Caki2 (cell line): ENCODE measurements at regions not wholly inside any gene's neighbourhood (a gene's known extent, or its start where the extent isn't known, plus 50 kb on each side); places are given as distances from the start of the nearest gene placed in this dataset.
A peak's percentile ranks its signal among the peaks of the same experiment; 100 is the strongest.
"Not testable (repeated sequence)": the region's sequence is repeated elsewhere in the genome, so short reads cannot be mapped to it uniquely, and the experiment has no call there.

Experiments used
- DNase-seq: peaks from one replicate; pipeline ENCODE4 v3.0.0-alpha.2; 2015; ENCODE audit warnings: low read depth
- in situ Hi-C: cut with HindIII; loops from 2 replicates; pipeline ENCODE4 v1.10.0; 2016; ENCODE audit warnings: low sequenced_read_pairs, low pct_unique_long_range_greater_than_20kb, mixed read lengths

DNA sequence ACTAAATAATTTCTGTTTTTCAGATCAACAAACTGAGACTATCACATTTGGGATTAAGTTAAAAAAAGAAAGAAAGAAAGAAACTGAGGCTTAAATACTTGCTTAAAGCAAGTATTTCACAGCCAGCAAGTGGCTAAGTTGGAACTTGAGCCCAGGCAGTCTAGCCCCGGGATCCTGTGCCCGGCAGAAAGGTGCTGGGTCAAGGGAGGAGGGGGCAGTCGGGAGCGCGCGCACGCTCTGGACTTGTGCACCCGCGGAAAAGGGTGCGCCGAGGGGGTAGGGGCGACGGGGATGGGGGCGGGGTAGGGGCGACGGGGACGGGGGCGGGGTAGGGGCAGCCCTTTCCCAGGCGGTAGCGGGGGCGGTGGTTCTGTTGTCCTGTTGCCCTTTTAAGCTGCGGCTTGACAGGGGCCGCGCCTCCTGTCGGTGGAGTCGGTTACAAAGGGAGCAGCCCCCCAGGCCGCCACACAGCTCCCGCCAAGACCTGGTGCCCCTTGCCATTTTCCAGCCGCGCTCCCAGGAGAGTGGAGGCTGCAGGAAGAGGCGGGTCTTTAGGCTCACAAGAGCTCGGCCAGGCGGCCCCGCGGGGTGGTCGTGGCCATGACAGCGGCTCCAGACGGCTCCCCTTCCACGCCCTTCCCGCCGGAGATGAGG is 60.6 kb downstream of the GOLGA8T start:
- in situ Hi-C loops = not testable (repeated sequence)
- DNase-seq = peak; percentile 2

DNA sequence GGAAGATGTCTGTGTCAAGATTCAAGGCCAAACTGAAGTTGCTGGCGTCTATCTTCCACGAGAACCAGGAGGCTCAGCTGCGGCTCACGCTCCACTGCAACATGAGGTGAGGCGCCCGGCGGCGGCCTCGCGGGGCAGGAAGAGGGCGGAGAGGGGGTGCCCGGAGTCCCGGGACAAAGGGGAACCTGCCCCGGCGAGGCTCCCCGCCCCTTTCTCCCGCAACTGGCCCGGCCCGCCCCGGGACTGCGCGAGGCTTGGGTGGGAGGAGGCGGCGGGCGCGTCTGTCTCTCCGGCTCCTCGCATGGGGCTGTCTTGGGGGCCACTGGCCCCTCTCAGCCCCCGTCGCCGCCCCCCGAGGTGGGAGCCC is 61.1 kb downstream of the GOLGA8T start:
- in situ Hi-C loops = not testable (repeated sequence)
- DNase-seq = peak; percentile 19

DNA sequence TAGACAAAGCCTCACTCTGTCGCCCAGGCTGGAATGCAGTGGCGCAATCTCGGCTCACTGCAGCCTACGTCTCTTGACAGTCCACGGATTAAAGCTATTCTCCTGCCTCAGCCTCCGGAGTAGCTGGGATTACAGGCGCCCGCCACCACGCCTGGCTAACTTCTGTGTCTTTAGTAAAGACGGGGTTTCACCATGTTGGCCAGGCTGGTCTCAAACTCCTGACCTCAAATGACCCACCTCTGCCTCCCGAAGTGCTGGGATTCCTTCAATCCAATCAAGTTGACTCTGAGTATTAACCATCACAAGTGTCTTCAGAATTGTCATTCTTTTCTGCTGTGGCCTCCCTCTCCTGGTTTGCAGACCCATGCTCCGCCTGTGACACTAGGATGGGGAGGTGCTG is 61.9 kb downstream of the GOLGA8T start:
- DNase-seq, in situ Hi-C loops: not testable (repeated sequence)

DNA sequence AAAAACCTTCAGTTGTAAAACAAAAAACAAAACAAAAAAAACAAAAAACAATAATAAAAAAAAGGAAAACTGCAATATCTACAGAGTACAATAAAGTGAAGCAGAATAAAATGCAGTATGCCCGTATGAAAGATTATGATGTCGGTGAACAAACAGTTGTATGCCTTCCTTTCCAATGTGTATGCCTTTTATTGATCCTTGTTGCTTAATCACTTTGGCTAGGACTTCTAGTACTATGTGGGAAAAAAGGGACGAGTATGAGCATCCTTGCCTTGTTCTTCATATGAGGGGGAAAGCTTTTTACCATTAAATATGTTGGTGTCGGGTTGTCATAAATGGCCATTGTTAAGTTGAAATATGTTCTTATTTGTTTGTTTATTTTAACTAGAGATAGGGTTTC is 66.7 kb downstream of the GOLGA8T start:
- in situ Hi-C loops, DNase-seq: not testable (repeated sequence)

DNA sequence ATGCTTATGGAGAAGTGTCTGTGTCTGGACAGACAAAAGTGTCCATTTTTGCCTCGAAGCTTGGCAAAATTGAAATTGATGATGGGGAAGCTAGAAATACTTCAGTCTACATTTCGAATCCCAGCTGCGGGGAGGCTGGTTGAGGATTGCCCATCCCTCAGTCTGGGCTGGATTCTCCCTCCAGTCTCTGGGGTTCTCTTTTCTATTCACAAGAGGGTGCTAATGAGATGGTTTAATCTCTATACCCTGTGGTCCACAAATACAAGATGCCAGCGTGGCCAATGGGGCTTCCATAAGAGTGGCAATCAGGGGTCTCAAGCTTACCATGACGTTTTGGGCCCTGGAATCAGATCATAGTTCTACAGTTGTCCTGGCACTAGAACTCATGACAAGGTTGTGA is 78.9 kb downstream of the GOLGA8T start:
- DNase-seq, in situ Hi-C loops: not testable (repeated sequence)

DNA sequence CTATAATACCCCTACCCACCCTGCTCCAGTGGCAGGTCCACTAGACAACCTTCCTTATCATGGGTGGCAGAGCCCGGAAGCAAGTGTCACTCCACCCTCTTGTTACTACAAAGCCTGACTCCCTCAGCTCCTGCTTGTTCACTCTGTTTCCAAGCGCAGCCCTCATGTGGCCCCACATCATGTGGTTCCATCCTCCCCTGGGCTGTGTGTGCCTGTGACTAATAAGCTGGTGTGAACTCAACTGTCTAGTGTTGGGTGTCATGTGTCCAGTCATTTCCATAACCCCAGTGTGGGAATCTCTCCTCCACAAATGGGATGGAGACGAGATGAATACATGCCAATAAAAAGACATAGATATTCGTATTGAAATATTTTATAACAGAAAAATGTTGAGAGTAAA is 87.0 kb downstream of the GOLGA8T start:
- DNase-seq, in situ Hi-C loops: not testable (repeated sequence)

DNA sequence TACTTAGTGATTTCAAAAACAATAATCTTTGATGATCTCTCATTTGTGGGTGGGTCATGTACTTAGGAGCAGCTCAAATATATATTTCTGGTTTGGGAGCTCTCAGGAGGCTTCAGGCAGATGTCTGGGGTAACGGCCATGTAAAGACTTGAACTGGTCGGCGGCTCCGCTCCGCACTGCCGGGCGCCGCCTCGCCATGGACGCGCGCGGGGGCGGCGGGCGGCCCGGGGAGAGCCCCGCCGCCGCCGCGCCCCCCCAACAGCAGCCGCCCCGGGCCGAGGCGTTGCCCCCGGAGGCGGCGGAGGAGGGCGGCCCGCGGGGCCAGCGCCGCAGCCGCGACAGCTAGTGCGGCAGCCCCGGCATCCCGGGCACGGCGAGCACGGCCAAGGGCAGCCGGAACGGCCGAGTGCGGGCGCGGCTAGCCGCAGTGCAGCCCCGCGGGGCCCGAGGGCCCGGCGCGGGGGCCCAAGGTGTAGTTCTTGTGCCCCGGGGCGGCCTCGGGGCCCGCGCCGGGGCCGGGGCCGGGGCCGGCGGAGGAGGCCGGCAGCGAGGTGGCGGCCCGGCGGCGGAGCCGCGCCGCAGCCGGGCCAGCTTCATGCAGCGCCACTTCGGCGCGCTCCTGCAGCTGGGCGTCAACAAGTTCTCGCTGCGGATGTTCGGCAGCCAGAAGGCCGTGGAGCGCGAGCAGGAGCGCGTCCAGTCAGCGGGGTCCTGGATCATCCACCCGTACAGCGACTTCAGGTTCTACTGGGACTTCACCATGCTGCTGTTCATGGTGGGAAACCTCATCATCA is 88.1 kb downstream of the GOLGA8T start:
- DNase-seq, in situ Hi-C loops: not testable (repeated sequence)

DNA sequence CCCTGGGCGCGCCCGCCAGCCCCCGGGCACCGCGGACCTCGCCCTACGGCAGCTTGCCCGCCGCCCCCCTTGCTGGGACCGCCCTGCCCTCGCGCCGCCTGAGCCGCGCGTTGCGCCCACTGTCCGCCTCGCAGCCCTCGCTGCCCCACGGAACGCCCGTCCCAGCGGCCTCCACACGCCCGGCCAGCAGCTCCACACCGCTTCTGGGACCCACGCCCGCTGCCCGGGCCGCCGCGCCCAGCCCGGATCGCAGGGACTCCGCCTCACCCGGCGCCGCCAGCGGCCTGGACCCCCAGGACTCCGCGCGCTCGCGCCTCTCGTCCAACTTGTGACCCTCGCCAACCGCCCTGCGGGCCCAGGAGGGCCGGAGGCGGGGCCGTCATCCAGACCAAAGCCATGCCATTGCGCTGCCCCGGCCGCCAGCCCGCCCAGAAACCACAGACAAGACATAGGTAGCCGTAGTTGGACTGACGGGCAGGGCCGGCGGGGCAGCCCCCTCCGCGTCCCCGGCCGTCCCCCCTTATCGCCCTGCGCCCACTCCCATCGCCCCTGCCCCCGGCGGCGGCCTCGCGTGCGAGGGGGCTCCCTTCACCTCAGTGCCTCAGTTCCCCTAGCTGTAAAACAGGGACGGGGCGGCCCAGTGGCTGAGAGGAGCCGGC is 90.5 kb downstream of the GOLGA8T start:
- in situ Hi-C loops, DNase-seq: not testable (repeated sequence)

DNA sequence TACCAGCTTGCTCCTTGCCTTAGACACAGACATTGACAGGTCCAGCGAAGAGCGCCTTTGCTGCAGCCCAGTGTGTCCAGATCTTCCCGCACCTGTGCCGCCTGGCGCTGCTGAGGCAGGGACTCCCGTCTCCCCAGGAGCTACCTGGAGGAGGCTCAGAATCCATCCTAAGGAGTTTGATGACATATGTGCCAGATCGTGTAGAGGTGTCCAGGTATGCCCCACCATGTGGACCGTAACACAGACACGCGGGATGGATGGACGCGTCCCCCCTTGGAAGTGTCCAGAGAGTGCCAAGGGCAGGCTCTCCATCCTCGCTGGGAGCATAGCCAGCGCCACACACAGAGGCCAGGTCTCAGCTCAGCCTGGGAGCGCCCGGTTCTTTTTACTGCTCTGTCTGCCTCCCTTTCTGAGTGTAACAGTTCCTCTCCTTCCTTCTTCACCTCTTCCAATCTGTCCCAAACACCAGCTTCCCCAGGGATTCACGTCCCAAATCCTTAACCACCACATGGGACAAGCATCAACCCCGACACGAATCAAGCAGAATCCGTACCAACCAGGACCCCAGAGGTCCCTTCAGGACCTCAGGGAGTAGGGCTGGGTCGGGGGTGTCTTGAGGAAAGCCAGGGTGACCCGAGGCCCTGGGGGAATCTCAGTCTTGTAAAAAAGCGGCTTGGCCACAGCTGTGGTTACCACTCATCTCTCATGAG is 126.7 kb downstream of the GOLGA8T start:
- DNase-seq, in situ Hi-C loops: not testable (repeated sequence)

DNA sequence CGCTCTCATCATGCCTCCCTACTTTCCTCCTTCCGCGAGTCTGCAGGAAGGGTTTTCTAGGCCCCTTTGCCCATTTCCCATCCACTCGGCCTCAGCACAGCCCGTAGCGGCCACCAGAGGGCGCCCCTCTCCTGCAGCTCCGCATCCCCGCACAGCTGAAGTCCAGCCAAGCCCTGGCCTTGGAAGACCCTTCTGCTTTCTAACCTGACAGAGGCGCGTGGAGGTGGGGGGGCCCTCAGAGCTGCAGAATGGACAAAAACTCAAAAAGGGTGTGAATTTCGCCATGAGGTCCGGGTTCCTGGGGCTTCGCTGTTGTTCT is 127.2 kb downstream of the GOLGA8T start:
- DNase-seq, in situ Hi-C loops: not testable (repeated sequence)

DNA sequence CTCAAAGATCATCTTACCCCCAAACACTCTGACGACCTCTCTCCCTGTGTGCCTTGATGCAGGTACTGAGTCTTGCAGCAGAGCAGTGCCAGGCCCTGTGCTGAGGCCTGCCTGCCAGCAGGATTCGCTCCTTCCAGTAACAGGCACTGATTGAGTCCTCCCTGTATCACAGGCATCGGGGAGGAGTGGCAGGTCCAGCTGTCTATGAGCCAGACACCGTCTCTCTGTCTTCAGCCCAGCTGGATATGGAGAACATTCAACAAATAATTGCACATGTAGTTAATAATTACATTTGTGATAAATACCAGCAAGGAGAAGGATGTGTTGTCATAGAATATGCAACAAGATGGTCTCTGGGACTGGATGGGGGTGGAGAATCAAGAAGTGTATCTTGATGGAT is 129.1 kb downstream of the GOLGA8T start:
- DNase-seq, in situ Hi-C loops: not testable (repeated sequence)

DNA sequence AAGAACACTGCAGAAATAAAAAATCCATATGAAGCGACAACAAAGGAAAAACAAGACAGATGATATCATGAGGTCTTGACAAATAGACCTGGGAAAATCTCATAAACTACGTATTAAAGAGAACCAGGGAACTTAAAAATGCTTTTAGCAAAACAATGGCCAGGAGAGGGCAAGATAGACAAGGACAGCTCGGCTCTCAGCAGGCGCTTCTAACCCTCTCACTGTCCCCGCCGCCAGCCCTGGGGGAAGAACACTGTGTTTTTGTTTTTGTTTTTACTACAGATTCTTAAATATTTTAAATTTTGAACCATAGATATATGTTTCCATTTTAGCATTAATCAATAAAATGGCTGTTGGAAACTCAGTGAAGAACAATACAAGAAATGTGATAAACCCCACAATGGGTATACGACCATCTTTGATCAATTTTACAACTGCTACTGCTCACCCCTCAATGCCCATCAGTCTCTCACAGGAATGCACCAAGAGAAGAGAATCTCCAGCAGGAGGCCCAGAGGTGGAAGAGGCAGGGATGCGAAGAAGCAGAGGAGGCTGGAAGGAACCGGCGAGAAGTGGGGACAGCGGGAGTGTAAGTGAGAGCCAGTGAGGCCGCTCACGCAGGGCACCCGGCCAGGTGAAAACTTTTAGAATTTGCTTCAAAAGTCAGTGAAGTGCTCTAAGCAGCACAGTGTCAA is 98.0 kb downstream of the CHRFAM7A start:
- DNase-seq, in situ Hi-C loops: not testable (repeated sequence)

DNA sequence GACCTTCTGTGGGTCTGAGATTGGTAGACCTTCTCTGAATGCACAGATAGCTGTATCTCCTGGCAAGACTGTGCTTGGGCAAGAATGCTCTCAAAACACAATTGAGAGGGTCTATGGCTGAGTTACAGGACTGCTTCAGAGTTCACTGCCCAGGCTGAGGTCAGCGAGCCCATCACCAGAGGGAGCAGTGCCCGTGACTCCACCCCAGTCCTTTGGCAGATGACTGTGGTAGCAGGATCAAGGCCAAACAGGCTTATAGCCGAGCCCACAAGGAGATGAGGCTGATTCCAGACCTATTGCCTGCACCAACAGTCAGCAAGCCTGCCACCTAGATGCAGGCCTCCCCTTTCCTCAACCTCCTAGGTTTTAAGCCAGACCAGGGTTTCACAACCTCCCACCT is 89.4 kb downstream of the CHRFAM7A start:
- DNase-seq, in situ Hi-C loops: not testable (repeated sequence)
